ENCODE measurements at regions not wholly inside any gene's neighbourhood (a gene's known extent, or its start where the extent isn't known, plus 50 kb on each side); places are given as distances from the start of the nearest gene placed in this dataset.

DNA sequence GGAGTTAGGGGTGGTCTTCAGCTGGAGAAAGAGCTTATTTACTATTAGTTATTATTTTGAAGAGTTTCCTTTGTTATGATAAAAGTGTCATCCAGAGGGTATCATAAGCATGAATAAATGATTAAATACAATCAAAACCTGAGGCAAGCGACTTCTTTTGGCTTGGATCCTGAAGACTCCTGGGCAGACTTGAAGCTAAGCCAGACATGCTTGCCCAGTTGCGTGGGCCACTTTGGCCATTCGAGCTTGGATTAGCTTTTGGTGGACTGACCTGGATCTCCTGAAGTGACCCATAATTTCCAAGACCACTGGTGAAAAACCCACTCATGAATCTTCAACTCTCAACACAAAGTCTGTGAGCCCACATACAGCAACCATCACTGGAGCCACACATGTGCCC, 335.8 kb downstream of the NR2F1-AS1 start:
- TF ChIP-seq CTCF (conservative IDR thresholded peaks at IDR 0.05 in 1 of 2, IDR thresholded peaks at IDR 0.05 in 1 of 2; ENCODE audit: extremely low read depth in 1 of 2, insufficient read depth in 1 of 2, low read depth in 1 of 2, low read length in 2 of 2) (no peak), EZH2 (IDR thresholded peaks at IDR 0.05; ENCODE audit: borderline replicate concordance, low read length) (no peak)
